HS-27A (cell line): ENCODE measurements at regions not wholly inside any gene's neighbourhood (a gene's known extent, or its start where the extent isn't known, plus 50 kb on each side); places are given as distances from the start of the nearest gene placed in this dataset.
A peak's percentile ranks its signal among the peaks of the same experiment; 100 is the strongest.

Source experiments
- DNase-seq: peaks from one replicate; pipeline ENCODE4 v3.0.0-alpha.2; 2012; ENCODE audit warnings: low read depth, missing footprints

- DNase-seq: no peak
Measured at GRCh38 chr10:43955978-43956377, 307.3 kb upstream of the ZNF32 start.

- no peak for DNase-seq
Measured at GRCh38 chr10:43955002-43955596, 306.4 kb upstream of the ZNF32 start.

- no peak for DNase-seq
Measured at GRCh38 chr10:43953672-43954071, 305.0 kb upstream of the ZNF32 start.

- DNase-seq: no peak
Measured at GRCh38 chr10:43952760-43953159, 304.1 kb upstream of the ZNF32 start.

GRCh38 chr10:43949351-43949750 lies 300.7 kb upstream of the ZNF32 start:
- DNase-seq: no peak

- no peak for DNase-seq
Measured at GRCh38 chr10:43946445-43946844, 297.8 kb upstream of the ZNF32 start.

- DNase-seq: no peak
Measured at GRCh38 chr10:43945908-43946307, 297.2 kb upstream of the ZNF32 start.

- no peak for DNase-seq
Measured at GRCh38 chr10:43945094-43945730, 296.5 kb upstream of the ZNF32 start.

- DNase-seq: no peak
Measured at GRCh38 chr10:43944381-43945093, 295.9 kb upstream of the ZNF32 start.

GRCh38 chr10:43943818-43944360 lies 295.2 kb upstream of the ZNF32 start:
- no peak for DNase-seq

- DNase-seq: no peak
Measured at GRCh38 chr10:43943119-43943817, 294.6 kb upstream of the ZNF32 start.

- DNase-seq: no peak
Measured at GRCh38 chr10:43942096-43942850, 293.6 kb upstream of the ZNF32 start.

- no peak for DNase-seq
Measured at GRCh38 chr10:43940898-43941837, 292.5 kb upstream of the ZNF32 start.

GRCh38 chr10:43939939-43940820 lies 291.5 kb upstream of the ZNF32 start:
- DNase-seq: no peak

- no peak for DNase-seq
Measured at GRCh38 chr10:43939389-43939938, 290.8 kb upstream of the ZNF32 start.

GRCh38 chr10:43938810-43939209 lies 290.1 kb upstream of the ZNF32 start:
- no peak for DNase-seq

- peak; percentile 51 for DNase-seq
Measured at GRCh38 chr10:43931308-43931930, 282.7 kb upstream of the ZNF32 start.

- DNase-seq: no peak
Measured at GRCh38 chr10:43930777-43931176, 282.1 kb upstream of the ZNF32 start.

- no peak for DNase-seq
Measured at GRCh38 chr10:43930243-43930642, 281.6 kb upstream of the ZNF32 start.
